Fibroblast of lung (primary cell): ENCODE measurements at regions not wholly inside any gene's neighbourhood (a gene's known extent, or its start where the extent isn't known, plus 50 kb on each side); places are given as distances from the start of the nearest gene placed in this dataset.

Source experiments
- CTCF ChIP-seq, 2 donors: IDR thresholded peaks in 1 of 2; conservative IDR thresholded peaks in 1 of 2; 1 replicate in 1 of 2; 2 replicates in 1 of 2; pipeline ENCODE4 v1.5.1; 2011 to 2012; ENCODE audit warnings: low read length in 2 of 2, control low read depth in 1 of 2, inconsistent platforms in 1 of 2, low read depth in 1 of 2, mild to moderate bottlenecking in 1 of 2
- EZH2 ChIP-seq: IDR thresholded peaks from 2 replicates; pipeline ENCODE4 v1.5.1; 2012; ENCODE audit warnings: low read length, control low read depth, mild to moderate bottlenecking; ENCODE audit errors: missing control alignments

GRCh38 chr2:217195016-217195415 is 335.2 kb upstream of the TNP1 start:
- TF ChIP-seq CTCF (conservative IDR thresholded peaks at IDR 0.05 in 1 of 2, IDR thresholded peaks at IDR 0.05 in 1 of 2; ENCODE audit: low read depth in 1 of 2, low read length in 2 of 2), result no peak
- TF ChIP-seq EZH2, result no peak
